Endothelial cell of umbilical vein (primary cell): ENCODE measurements at regions not wholly inside any gene's neighbourhood (a gene's known extent, or its start where the extent isn't known, plus 50 kb on each side); places are given as distances from the start of the nearest gene placed in this dataset.

Experiments
- EZH2 ChIP-seq: IDR thresholded peaks from 2 replicates; pipeline ENCODE4 v1.6.1; 2012; ENCODE audit warnings: borderline replicate concordance, low read depth, mild to moderate bottlenecking, moderate library complexity, low read length, inconsistent platforms; ENCODE audit not compliant: severe bottlenecking
- FOS ChIP-seq: IDR thresholded peaks from 2 replicates; pipeline ENCODE4 v1.6.1; 2011; ENCODE audit warnings: mild to moderate bottlenecking, low read length, moderate library complexity, borderline replicate concordance; ENCODE audit not compliant: insufficient read depth
- MAX ChIP-seq: IDR thresholded peaks from 2 replicates; pipeline ENCODE4 v1.6.1; 2011; ENCODE audit not compliant: insufficient read depth, insufficient read length
- MYC ChIP-seq: IDR thresholded peaks from one replicate; pipeline ENCODE4 v1.6.1; 2011; ENCODE audit warnings: mild to moderate bottlenecking, low read depth, low read length
- POLR2A ChIP-seq: IDR thresholded peaks from 2 replicates; pipeline ENCODE4 v1.6.1; 2012; ENCODE audit warnings: low read depth, mild to moderate bottlenecking, control low read depth, low read length
- POLR2AphosphoS5 ChIP-seq: IDR thresholded peaks from 2 replicates; pipeline ENCODE4 v1.6.1; 2012; ENCODE audit warnings: low read depth, mild to moderate bottlenecking, control low read depth, low read length, moderate library complexity; ENCODE audit not compliant: insufficient read depth
- TF ChIP-seq, protein P1 (sequence below), 2 donors: IDR thresholded peaks; 1 replicate in 1 of 2; 2 replicates in 1 of 2; pipeline ENCODE4 v1.5.1; 2011; ENCODE audit warnings: low read length in 2 of 2, mild to moderate bottlenecking in 2 of 2, moderate library complexity in 2 of 2, control low read depth in 1 of 2, inconsistent platforms in 1 of 2, low read depth in 1 of 2; ENCODE audit not compliant: insufficient read depth in 1 of 2; ENCODE audit errors: extremely low read depth in 1 of 2

GRCh38 chr1:115456441-115456961, 118.5 kb upstream of the NGF start:
- TF ChIP-seq, protein P1, sequence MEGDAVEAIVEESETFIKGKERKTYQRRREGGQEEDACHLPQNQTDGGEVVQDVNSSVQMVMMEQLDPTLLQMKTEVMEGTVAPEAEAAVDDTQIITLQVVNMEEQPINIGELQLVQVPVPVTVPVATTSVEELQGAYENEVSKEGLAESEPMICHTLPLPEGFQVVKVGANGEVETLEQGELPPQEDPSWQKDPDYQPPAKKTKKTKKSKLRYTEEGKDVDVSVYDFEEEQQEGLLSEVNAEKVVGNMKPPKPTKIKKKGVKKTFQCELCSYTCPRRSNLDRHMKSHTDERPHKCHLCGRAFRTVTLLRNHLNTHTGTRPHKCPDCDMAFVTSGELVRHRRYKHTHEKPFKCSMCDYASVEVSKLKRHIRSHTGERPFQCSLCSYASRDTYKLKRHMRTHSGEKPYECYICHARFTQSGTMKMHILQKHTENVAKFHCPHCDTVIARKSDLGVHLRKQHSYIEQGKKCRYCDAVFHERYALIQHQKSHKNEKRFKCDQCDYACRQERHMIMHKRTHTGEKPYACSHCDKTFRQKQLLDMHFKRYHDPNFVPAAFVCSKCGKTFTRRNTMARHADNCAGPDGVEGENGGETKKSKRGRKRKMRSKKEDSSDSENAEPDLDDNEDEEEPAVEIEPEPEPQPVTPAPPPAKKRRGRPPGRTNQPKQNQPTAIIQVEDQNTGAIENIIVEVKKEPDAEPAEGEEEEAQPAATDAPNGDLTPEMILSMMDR (IDR thresholded peaks at IDR 0.05; ENCODE audit: extremely low read depth in 1 of 2, insufficient read depth in 1 of 2, low read depth in 1 of 2, low read length in 2 of 2), result no peak
- no peak for TF ChIP-seq FOS
- no peak for TF ChIP-seq MAX
- no peak for TF ChIP-seq MYC
- TF ChIP-seq EZH2, result no peak
- TF ChIP-seq POLR2AphosphoS5, result no peak
- no peak for TF ChIP-seq POLR2A
